PC-9 (cell line): ENCODE measurements at regions not wholly inside any gene's neighbourhood (a gene's known extent, or its start where the extent isn't known, plus 50 kb on each side); places are given as distances from the start of the nearest gene placed in this dataset.

Experiments used
- CTCF ChIP-seq: fragments of 200-600 bp; sonication (generic); conservative IDR thresholded peaks from 2 replicates; pipeline ENCODE4 v1.6.1; 2017; ENCODE audit warnings: mixed run types, antibody characterized with exemption, mild to moderate bottlenecking, moderate library complexity
- EZH2 ChIP-seq: fragments of 200-600 bp; sonication (generic); IDR thresholded peaks from 2 replicates; pipeline ENCODE4 v1.8.0; 2017; ENCODE audit warnings: antibody characterized with exemption, low read depth

- TF ChIP-seq CTCF (no peak), EZH2 (no peak)
These were observed 170.6 kb upstream of the C21orf91 start for GRCh38 chr21:17989780-17990179.
